WERI-Rb-1 (cell line): ENCODE measurements at regions not wholly inside any gene's neighbourhood (a gene's known extent, or its start where the extent isn't known, plus 50 kb on each side); places are given as distances from the start of the nearest gene placed in this dataset.

Experiments used
- DNase-seq: peaks from one replicate; pipeline ENCODE4 v3.0.0-alpha.2; 2020
- H3K27ac ChIP-seq: fragments of 250-450 bp; sonication (Bioruptor Pico); 2 replicates; pipeline ENCODE4 v1.5.1; 2020; ENCODE audit warnings: mild to moderate bottlenecking, moderate library complexity
- H3K27me3 ChIP-seq: fragments of 250-450 bp; sonication (Bioruptor Pico); 2 replicates; pipeline ENCODE4 v1.5.1; 2021; ENCODE audit warnings: mild to moderate bottlenecking, low read depth, moderate library complexity; ENCODE audit not compliant: insufficient read depth, severe bottlenecking
- H3K36me3 ChIP-seq: fragments of 250-450 bp; sonication (Bioruptor Pico); 2 replicates; pipeline ENCODE4 v1.5.1; 2020; ENCODE audit warnings: mild to moderate bottlenecking, moderate library complexity
- H3K4me3 ChIP-seq: 2 replicates; pipeline ENCODE4 v1.5.1; 2011; ENCODE audit warnings: low read depth, mild to moderate bottlenecking, control low read depth, low read length
- H3K9me3 ChIP-seq: fragments of 250-450 bp; sonication (Bioruptor Pico); 2 replicates; pipeline ENCODE4 v1.5.1; 2021; ENCODE audit warnings: mild to moderate bottlenecking, moderate library complexity; ENCODE audit not compliant: severe bottlenecking
- TF ChIP-seq, protein P1 (sequence below): IDR thresholded peaks from 2 replicates; pipeline ENCODE4 v1.5.1; 2011; ENCODE audit warnings: low read depth, mild to moderate bottlenecking, control low read depth, inconsistent platforms, low read length

DNA sequence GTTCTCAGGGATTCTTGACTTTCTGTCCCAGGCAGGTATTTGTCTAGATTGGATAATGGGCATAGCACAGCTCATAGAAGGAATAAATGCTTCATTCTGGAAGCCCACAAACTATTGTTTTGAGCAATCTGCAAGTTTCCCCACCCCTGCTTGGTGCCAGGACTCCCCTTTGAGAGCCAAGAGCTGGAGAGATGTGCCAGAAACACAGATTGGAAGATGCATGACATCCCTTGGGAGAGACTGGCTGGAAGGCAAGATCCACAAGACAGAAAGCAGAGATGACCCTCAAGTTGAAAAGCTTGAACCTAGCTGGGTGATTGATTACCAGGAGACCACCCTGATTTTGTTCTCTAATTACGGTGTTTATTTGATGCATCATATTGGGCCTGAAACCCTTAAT is 89.2 kb upstream of the E2F8 start:
- TF ChIP-seq, protein P1, sequence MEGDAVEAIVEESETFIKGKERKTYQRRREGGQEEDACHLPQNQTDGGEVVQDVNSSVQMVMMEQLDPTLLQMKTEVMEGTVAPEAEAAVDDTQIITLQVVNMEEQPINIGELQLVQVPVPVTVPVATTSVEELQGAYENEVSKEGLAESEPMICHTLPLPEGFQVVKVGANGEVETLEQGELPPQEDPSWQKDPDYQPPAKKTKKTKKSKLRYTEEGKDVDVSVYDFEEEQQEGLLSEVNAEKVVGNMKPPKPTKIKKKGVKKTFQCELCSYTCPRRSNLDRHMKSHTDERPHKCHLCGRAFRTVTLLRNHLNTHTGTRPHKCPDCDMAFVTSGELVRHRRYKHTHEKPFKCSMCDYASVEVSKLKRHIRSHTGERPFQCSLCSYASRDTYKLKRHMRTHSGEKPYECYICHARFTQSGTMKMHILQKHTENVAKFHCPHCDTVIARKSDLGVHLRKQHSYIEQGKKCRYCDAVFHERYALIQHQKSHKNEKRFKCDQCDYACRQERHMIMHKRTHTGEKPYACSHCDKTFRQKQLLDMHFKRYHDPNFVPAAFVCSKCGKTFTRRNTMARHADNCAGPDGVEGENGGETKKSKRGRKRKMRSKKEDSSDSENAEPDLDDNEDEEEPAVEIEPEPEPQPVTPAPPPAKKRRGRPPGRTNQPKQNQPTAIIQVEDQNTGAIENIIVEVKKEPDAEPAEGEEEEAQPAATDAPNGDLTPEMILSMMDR = no peak
- no peaks in the 10 kb centered on the region for H3K36me3 ChIP-seq
- no peak overlapping the region for H3K4me3 ChIP-seq
- no peak for DNase-seq
- H3K27me3 ChIP-seq = peaks cover 46% of the 10 kb centered on the region
- H3K9me3 ChIP-seq = no peaks in the 10 kb centered on the region
- H3K27ac ChIP-seq = no peak overlapping the region

DNA sequence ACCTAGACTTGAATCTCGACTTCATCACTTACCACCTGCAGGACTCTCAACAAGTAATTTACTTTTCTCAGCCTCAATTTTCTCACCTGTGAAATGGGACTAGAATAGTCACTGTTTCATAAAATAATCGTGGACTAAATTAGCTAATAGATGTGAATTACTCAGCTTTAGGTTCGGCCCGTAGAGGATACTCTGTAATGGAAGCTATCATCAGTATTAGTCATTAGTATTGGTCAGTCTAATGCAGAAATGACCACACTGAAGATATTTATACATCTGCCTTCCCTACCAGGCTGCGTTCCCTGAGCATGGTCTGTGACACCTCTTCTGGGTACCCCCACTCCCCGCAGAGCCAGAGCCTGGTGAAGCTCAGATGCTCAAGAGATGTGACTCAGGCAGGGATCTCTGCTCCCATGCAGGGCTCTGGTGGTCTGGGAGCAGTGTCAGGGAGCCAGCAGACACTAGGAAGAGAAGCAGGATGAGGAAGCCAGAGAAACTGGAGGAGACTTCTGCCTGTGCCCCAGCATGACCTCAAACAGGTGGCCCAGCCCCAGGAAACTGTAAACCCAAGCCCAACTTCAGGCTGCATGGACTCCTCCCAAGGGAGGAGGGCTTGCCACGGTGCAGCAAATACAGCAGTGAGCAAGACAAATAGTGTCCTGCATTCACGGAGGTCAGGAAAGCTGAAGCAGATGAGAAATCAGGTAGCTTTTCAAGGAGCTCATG is 88.0 kb upstream of the E2F8 start:
- H3K9me3 ChIP-seq = no peaks in the 10 kb centered on the region
- no peak overlapping the region for H3K27ac ChIP-seq
- TF ChIP-seq, protein P1 = no peak
- no peak for DNase-seq
- H3K4me3 ChIP-seq = no peak overlapping the region
- H3K36me3 ChIP-seq = no peaks in the 10 kb centered on the region
- H3K27me3 ChIP-seq = peaks cover 45% of the 10 kb centered on the region

DNA sequence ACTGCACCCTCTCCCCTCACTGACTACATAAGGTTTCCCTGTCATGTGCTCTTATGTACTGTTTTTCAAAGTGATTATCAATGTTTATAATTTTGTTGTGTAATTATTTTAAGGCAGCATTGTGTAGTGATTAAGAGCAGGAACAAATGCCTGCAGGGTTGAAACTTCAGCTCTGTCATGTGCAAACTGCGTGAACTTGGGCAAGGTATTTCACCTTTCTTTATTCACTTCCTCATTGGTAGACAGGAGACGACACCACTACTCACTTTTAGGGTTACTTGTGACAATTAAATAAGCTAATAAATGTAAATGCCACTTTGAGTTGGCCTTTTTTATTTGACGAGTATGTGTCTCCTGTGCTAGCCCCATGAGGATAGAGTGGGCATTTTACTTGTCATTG is 86.5 kb upstream of the E2F8 start:
- no peak overlapping the region for H3K4me3 ChIP-seq
- no peak for DNase-seq
- H3K9me3 ChIP-seq = peaks cover 2% of the 10 kb centered on the region
- no peaks in the 10 kb centered on the region for H3K36me3 ChIP-seq
- no peak overlapping the region for H3K27ac ChIP-seq
- H3K27me3 ChIP-seq = peaks cover 42% of the 10 kb centered on the region
- TF ChIP-seq, protein P1 = no peak

DNA sequence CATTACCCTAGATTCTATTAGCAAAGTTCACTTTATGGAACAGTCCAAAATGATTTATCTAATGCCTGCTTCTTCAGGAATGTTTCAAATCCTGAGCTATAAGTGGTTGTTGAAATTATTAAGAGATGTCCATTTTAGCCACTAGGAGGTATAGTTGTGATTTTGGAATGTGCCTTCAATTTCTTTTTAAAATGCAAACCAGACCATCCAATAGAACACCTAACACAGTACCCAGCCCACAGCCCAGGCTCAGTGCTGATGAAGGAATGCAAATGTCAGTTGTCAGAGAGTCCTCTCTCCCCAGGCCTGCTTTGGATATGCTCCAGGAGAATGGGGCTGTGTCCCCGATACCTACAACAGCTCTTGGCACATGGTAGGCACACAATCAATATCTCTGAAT is 85.8 kb upstream of the E2F8 start:
- TF ChIP-seq, protein P1 = no peak
- Histone ChIP-seq H3K36me3 (no peaks in the 10 kb centered on the region), H3K4me3 (no peak overlapping the region), H3K27me3 (peaks cover 46% of the 10 kb centered on the region), H3K9me3 (peaks cover 2% of the 10 kb centered on the region), H3K27ac (no peak overlapping the region)
- DNase-seq = no peak

DNA sequence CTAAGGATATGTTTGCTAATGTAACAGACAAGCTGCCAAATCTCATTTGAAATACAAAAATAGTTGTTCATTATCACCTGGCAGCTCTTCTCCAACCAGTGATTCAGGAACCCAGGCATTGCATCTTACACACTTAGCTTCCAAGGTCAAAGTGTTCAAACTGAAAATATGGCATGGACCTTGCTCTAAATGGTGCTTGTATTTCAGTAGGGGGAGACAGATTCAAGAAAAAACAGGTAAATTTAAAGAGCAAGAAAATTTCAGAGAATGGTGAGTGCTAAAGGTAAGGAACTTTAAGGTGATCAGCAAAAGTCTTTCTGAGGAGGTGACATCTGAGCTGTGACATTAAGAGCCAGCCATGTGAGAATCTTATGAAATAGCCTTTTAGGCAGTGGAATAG is 82.8 kb upstream of the E2F8 start:
- Histone ChIP-seq H3K27ac (no peak overlapping the region), H3K4me3 (no peak overlapping the region), H3K27me3 (peaks cover 44% of the 10 kb centered on the region), H3K36me3 (no peaks in the 10 kb centered on the region), H3K9me3 (peaks cover 2% of the 10 kb centered on the region)
- TF ChIP-seq, protein P1 = no peak
- no peak for DNase-seq

DNA sequence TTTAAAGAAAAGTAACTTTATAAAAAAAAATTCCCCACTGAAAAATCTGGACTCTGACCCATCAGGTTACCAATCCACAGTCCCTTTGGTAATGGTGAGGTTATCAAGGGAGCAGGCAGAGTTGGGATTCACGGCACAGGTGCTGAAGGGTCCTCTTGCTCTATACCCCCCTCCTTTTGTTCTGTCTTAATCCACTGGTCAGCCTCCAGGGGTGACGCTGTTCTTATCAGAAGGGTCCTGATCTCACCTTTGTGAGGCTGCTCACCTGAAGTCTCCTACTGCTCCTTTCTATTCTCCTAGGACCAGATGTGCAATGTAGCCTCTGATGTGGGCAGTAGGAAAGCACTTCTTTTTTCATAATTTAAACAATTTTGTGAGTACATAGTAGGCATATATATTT is 80.6 kb upstream of the E2F8 start:
- H3K9me3 ChIP-seq = peaks cover 2% of the 10 kb centered on the region

More for the DNA sequence above, 80.6 kb upstream of the E2F8 start:
- no peak for DNase-seq
- Histone ChIP-seq H3K36me3 (no peaks in the 10 kb centered on the region), H3K4me3 (no peak overlapping the region), H3K27me3 (peaks cover 41% of the 10 kb centered on the region), H3K27ac (no peak overlapping the region)
- TF ChIP-seq, protein P1 = no peak
